Panc1 (cell line): ENCODE measurements at regions not wholly inside any gene's neighbourhood (a gene's known extent, or its start where the extent isn't known, plus 50 kb on each side); places are given as distances from the start of the nearest gene placed in this dataset.

Experiments
- ATAC-seq: fragments of 200-7000 bp; cut with Tn5 transposase; 2 replicates; pipeline ENCODE4 v1.9.1; 2020; ENCODE audit warnings: mild to moderate bottlenecking, moderate library complexity
- BruUV-seq: library from RNA; stranded (reverse); fragments of 400-500 nt; replicated peaks from 2 replicates; lab custom pipeline; 2021; lab: Mats Ljungman, UMichigan
- CTCF ChIA-PET: fragments of 300-600 bp; sonication (Branson Sonifier 250); formaldehyde crosslinking; loops from one replicate; lab custom pipeline; 2022; ENCODE audit warnings: antibody characterized with exemption; lab: Charles Lee
- POLR2A ChIA-PET: fragments of 300-600 bp; sonication (Branson Sonifier 250); formaldehyde crosslinking; loops from one replicate; lab custom pipeline; 2022; ENCODE audit warnings: antibody characterized with exemption; lab: Charles Lee
- DNase-seq: peaks from one replicate; pipeline ENCODE4 v3.0.0-alpha.2; 2010; ENCODE audit warnings: low read depth, low spot score
- H3K27ac ChIP-seq: 2 replicates; pipeline ENCODE4 v1.5.1; 2011; ENCODE audit warnings: mild to moderate bottlenecking, low read length, inconsistent platforms
- H3K27me3 ChIP-seq: fragments of 200-500 bp; sonication (Bioruptor generic); 2 replicates; pipeline ENCODE4 v1.6.0; 2014; ENCODE audit warnings: low read length, inconsistent platforms; ENCODE audit not compliant: control insufficient read depth, insufficient read depth
- H3K36me3 ChIP-seq: fragments of 200-500 bp; sonication (Bioruptor generic); 2 replicates; pipeline ENCODE4 v1.5.1; 2014; ENCODE audit warnings: inconsistent platforms, mild to moderate bottlenecking, low read length, moderate library complexity; ENCODE audit not compliant: control insufficient read depth, insufficient read depth
- H3K4me1 ChIP-seq: 2 replicates; pipeline ENCODE4 v1.5.1; 2011; ENCODE audit warnings: inconsistent platforms, mild to moderate bottlenecking, low read length, moderate library complexity; ENCODE audit not compliant: control insufficient read depth, insufficient read depth
- H3K4me3 ChIP-seq, 2 experiments: 2 replicates each; pipeline ENCODE4 v1.5.1; 2011 to 2012; ENCODE audit warnings: low read depth in 2 of 2, low read length in 2 of 2, mild to moderate bottlenecking in 2 of 2, inconsistent platforms in 1 of 2, moderate library complexity in 1 of 2
- H3K9me3 ChIP-seq: fragments of 200-500 bp; sonication (Bioruptor generic); 2 replicates; pipeline ENCODE4 v1.5.1; 2014; ENCODE audit warnings: low read depth, mild to moderate bottlenecking, inconsistent platforms, low read length, moderate library complexity; ENCODE audit not compliant: control insufficient read depth, insufficient read depth
- CTCF ChIP-seq: fragments of 450-650 bp; IDR thresholded peaks from 2 replicates; pipeline ENCODE4 v1.5.1; 2017; ENCODE audit warnings: mild to moderate bottlenecking
- POLR2AphosphoS5 ChIP-seq: IDR thresholded peaks from 2 replicates; pipeline ENCODE4 v1.6.1; 2012; ENCODE audit warnings: mild to moderate bottlenecking, low read depth, low read length, moderate library complexity
- REST ChIP-seq, 2 experiments: IDR thresholded peaks; 2 replicates each; pipeline ENCODE4 v1.6.1; 2011 to 2012; ENCODE audit warnings: low read depth in 2 of 2, control low read depth in 1 of 2, low read length in 1 of 2, mild to moderate bottlenecking in 1 of 2, moderate library complexity in 1 of 2; ENCODE audit not compliant: insufficient read depth in 1 of 2
- SIN3A ChIP-seq: IDR thresholded peaks from 2 replicates; pipeline ENCODE4 v1.6.1; 2012; ENCODE audit warnings: low read depth, mild to moderate bottlenecking, low read length, moderate library complexity, borderline replicate concordance; ENCODE audit not compliant: insufficient read depth
- TCF7L2 ChIP-seq: IDR thresholded peaks from 2 replicates; pipeline ENCODE4 v1.6.1; 2011; ENCODE audit warnings: mild to moderate bottlenecking, low read depth, low read length, inconsistent platforms
- in situ Hi-C: cut with HindIII; loops from 2 replicates; pipeline ENCODE4 v1.10.0; 2016; ENCODE audit warnings: low sequenced_read_pairs, low pct_unique_long_range_greater_than_20kb
- intact Hi-C: fragments of 100-400 bp; cut with micrococcal nuclease; formaldehyde crosslinking; loops from one replicate; pipeline ENCODE4 v1.10.0; 2022; ENCODE audit not compliant: unreplicated experiment

- H3K36me3 ChIP-seq: no peaks in the 10 kb centered on the region
- in situ Hi-C loops: no loop called here
- TF ChIP-seq SIN3A: no peak
- TF ChIP-seq POLR2AphosphoS5: no peak
- no peak for TF ChIP-seq CTCF
- no peak for TF ChIP-seq REST (IDR thresholded peaks at IDR 0.05; ENCODE audit: insufficient read depth in 1 of 2, low read depth in 2 of 2, low read length in 1 of 2)
- no peak for TF ChIP-seq TCF7L2
- DNase-seq (no peak), ATAC-seq (no peak; the same call in 1 of the 2 replicates)
- H3K4me3 ChIP-seq: no peak overlapping the region
- CTCF ChIA-PET: interaction anchor here (0.8 kb wide), 1 partner anchor 66 kb away, joined by 3 read pairs; no protein-coding TSS in a partner anchor
- POLR2A ChIA-PET: no interaction called here
- intact Hi-C loops: no loop called here
- H3K27me3 ChIP-seq: peaks cover 15% of the 10 kb centered on the region
- no peaks in the 10 kb centered on the region for H3K9me3 ChIP-seq
- H3K27ac ChIP-seq: no peak overlapping the region
- no peaks in the 10 kb centered on the region for H3K4me1 ChIP-seq
- BruUV-seq: no TSS peak
These were observed 152.5 kb downstream of the TSN start for GRCh38 chr2:121907928-121908327.

DNA sequence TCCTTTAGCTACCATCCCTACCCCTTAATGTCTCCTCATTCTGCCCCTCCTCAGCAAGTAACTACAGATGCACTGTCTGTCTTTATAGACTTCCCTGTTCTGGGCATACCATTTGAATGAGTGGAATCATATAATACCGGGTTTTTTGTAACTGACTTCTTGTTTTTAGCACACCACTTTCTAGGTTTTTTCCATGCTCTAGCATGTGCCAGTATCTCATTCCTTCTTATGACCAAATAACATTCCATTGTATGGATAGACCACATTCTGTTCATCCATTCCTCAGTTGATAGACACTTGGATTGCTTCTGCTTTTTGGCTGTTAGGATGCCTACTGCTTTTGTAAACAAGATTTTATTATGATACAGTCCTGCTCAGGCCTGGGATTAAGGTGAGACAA, 154.7 kb downstream of the TSN start:
- Histone ChIP-seq H3K9me3 (no peaks in the 10 kb centered on the region), H3K27ac (no peak overlapping the region), H3K4me3 (no peak overlapping the region), H3K27me3 (peaks cover 21% of the 10 kb centered on the region), H3K36me3 (no peaks in the 10 kb centered on the region), H3K4me1 (no peaks in the 10 kb centered on the region)
- in situ Hi-C loops: no loop called here
- ChIA-PET CTCF (no interaction called here), POLR2A (no interaction called here)
- DNase-seq (no peak), ATAC-seq (no peak)
- no peak for TF ChIP-seq POLR2AphosphoS5
- TF ChIP-seq CTCF: no peak
- TF ChIP-seq SIN3A: no peak
- no peak for TF ChIP-seq REST (IDR thresholded peaks at IDR 0.05; ENCODE audit: insufficient read depth in 1 of 2, low read depth in 2 of 2, low read length in 1 of 2)
- TF ChIP-seq TCF7L2: no peak
- intact Hi-C loops: no loop called here
- BruUV-seq: no TSS peak
